Amygdala (tissue), 56 donors: ENCODE measurements at regions not wholly inside any gene's neighbourhood (a gene's known extent, or its start where the extent isn't known, plus 50 kb on each side); places are given as distances from the start of the nearest gene placed in this dataset.

ENCODE experiments used
- DNase-seq, 56 donors: peaks; one replicate each; lab custom pipeline; 2025; lab: John Stamatoyannopoulos, UW

DNA sequence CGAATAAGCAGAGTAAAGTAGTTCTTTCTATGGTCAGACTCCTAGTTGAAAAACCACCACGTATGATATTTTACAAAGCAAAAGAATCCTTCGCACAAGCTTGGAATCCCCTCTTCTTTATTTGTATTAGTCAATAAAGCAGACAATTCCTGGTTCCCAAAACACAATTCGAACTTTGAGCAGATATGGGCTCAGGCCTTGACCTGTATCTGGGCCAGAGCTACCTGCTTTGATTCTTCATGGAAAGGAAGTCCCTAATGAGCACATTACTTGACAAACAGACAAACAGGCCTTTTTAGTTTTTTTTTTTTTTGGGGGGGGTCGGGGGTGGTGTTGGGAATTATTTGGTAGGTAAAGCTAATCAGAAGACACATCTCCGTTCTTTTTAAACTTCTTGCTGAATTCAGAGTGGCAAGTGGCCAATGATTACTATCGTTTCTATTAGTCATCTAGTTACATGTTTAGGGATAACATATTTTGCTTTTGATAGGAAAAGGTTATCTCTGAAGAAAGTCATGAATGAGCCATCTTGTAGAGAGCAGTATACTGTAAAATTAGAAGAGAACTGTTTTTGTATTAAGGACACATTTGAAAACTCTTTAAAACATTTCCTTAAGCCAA, 116.6 kb upstream of the HMHB1 start:
- no peak for DNase-seq

DNA sequence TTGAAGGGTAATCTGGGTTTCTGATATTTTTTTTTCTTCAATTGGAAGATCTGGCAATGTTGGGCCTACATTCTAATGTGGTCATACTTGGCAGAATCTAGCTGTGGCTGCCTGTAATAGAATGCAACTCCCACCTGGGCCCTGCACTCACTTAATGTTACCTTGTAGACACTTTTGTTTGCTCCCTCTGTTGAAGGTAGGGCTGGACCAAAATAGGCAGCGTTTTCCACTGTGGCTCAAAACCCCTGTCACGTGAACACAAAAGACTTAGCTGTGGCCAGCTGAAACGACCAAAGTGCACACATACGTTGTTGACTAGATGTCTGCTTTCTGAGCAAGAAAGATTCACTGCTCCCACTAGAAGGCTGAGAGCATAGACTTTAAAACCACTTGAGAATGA, 117.6 kb upstream of the HMHB1 start:
- no peak for DNase-seq

DNA sequence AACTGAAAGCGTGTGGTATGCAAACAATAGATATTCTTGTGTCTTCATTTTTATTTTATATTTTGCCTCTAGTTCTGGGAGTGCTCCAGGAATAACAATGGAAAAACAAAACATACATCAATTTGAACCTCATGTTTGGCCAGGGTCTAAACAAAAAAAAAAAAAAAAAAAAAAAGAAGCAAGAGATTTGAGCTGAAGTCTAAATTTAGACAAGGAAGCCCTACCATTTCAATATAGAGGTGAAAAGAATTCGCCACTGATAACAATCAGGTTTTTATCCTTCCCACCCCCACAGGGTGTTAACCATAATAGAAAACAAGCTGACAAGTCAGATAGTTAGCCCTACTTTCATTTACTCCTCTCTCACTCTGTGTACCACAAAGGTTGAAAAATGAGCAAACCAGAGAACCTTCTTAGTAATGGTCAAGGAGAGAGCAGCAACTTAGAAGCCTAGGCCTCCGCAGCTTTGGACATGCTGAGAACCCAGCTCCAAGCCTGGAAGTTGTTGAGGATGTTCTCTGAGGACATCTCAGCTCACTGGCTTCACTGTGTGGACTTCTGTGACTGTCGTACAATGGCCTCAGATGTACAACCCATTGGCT, 118.2 kb upstream of the HMHB1 start:
- DNase-seq, result no peak

DNA sequence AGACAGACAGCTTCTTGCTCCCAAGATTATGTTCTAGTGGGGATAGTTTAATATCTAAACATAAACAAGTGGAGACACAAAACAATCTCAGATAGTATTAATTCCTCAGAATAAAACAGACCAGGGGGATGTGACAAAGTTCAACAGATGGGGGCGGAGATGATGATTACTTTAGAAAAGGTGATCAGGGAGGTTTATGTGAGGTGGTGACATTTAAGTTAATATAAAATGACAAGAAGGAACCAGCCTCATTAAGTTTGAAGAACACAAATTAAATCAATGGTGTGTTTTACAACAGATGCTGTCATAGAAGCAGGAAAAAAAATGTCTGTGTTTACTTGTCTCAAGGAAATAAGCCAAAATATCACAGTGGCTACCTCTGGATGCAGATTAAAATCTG, 119.6 kb upstream of the HMHB1 start:
- no peak for DNase-seq

DNA sequence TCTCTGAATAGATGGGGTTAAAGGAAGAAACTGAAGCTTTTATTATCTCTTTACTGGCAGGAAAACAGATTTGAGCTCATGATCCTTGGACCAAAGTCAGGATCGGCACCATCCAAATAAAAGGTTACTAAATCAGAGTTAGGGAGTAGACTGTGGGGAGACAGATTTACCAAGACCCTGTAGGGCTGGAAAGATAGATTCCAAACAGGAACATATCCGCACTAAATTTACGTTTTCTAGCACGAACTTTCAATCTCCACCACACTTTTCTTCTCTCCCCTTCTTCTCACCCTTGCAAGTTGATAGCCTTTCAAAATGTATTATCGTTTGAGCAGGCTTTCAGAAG, 120.0 kb upstream of the HMHB1 start:
- no peak for DNase-seq

DNA sequence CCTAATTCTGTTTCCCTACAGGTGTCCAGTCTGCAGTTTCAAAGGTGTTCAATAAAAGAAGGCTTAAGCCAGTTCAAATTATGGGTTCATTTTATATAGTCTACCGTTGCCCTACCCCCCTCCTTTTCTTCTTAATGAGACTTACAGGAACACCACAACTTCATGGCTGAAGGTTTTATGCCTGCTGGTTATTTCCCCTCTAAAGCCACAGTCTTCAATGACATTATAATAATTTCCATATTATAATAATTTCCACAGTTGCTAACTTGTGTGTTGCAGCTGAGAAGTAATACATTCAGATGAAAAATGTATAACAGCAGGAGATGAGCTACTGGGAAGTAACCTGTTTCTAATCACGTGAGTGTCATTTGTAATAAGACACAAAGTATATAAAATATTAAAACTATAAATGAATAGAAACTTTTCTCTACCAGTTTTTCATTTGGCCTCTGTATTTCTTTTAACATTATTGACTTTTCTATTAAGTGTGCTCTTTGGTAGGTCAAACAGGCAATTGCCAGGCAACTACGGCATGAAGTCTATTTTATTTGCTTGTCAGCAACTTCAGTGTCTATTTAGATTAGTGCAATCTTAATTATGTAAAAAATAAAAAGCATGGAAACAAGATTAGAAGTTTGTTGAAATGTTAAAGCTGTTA, 120.5 kb upstream of the HMHB1 start:
- no peak for DNase-seq

DNA sequence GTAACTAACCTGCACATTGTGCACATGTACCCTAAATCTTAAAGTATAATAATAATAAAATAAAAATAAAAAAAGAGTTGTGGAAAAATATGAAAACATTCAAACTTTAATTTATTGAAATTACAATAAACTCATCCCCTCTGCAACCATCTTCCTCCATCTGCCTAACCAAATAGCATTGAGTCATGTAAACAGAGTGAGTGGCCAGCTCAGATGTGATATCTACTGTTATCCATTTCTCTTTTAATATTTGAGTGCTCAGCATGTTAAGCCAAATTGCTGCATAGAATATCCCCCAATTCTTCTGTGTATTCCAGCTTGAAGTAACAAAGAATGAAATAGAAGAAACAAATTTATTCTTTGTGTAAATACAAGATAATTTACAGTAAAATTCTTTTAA, 124.4 kb upstream of the HMHB1 start:
- no peak for DNase-seq

DNA sequence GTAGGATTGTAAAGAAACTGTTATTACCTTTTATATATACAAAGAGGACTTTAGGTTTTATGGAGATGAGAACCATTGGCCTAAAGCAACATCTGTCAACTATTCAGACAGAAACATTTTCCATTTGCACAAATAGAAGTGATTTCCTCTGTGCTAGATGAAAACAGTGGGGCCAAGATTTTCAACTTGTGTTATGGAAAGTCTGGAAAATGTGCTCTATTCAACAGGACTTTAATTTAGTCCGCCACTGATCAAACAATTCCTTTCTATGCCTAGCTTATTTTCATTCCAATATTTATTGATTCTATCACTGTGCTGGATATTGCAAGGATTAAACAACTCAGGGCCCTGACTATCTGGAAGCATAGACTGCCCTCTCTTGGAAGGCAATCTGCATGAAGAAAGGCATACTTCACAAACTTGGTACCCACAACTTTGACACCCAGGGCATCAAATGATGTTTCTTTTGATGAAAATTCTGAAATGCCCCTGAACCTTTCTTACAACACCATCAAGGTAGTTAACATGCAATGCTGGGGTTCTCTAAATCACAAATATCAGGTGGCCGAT, 126.6 kb upstream of the HMHB1 start:
- DNase-seq, result no peak

DNA sequence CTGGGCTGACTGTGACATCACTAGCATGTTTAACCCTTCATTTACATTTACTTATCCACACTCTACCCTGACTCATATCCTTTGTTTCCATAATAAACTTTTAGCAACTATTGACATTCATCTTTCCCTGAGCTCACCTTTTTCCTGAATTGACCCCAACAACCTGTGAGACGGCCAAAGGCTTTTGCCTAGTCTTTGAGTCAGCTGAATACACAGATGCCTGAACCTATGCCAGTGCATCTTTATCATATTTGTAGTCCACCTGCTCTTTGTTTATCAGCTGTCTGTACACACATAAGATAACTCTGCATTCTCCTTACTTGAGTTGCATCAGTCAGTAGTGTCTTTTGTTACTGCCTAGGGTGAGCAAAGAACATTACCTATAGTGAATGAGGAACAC, 128.5 kb upstream of the HMHB1 start:
- DNase-seq, result no peak

DNA sequence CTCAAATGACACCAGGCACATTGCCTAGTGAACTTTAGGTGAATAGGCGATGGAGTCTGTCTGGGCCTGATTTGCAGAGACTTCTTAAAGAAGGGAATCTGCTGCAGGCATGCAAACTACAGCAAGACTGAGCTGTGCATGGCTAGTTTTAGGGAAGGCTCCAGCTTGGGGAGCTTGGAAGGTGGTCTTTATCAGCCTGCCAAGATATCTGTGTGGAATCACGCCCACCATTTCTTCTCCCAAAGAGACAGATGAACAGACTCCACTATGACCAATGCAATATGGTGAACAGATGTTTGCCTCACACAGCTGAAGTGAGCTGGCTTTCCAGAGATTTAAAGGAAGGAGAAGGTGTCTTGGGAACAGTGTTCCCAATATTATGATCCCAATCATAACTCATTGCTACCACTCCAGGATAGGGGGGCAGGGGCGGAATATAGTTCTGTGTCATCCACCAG, 129.0 kb upstream of the HMHB1 start:
- DNase-seq, result no peak

DNA sequence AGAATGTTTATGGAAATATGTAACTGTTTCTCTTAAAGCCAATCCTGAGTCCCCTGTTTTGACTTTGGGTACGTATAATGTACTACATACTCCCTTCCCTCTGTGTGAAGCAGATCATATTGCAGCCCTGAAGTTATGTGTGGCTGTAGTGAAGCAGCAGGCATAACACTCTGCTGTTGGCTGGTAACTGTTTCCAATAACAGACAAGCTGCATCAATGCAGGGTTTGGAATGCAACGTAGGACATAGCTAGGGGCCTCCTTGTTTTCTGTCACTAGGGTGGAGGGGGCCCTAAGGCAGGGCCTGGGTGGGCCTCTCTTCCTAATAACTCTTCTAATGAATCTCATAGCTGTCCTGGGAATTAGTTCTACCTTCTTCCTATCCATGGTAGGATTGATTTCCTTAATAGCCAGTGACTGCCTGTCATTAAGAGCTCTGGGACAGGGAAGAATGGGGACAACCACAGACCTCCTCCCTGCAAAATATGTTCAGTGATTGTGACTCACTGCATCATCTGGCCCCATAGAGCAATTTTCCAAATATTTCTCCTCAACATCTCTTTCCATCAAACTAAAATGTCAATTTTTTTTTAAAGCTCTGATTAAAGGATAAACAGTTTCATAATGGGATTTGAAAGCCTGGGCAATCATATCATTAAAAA, 129.6 kb upstream of the HMHB1 start:
- DNase-seq, result no peak

DNA sequence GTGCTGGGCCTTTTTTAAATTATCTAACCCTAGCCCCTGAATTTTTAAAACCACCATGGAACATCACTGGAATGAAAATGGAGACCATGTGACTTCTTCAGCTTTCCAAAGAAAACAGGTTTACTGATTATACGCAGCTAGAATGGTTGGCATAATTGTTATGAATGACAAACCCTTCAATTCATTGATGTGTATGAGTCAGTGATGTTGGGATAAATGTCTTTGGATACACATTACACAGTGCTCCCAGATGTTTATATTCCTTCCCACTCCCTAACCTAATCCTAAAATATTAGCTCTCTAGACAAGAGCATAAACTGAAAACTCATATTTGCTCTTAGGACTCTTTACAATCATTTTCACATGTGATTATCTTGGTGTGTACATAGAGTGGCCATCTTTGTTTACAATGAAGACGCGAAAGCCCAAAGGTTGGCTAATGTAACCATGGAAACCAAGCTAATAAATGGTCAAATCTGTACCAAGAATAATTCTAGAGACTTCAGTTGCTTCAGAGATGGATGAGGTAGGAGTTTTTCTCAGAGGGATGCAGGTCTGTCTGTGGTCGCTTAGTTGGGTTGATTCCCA, 131.2 kb upstream of the HMHB1 start:
- DNase-seq, result no peak

DNA sequence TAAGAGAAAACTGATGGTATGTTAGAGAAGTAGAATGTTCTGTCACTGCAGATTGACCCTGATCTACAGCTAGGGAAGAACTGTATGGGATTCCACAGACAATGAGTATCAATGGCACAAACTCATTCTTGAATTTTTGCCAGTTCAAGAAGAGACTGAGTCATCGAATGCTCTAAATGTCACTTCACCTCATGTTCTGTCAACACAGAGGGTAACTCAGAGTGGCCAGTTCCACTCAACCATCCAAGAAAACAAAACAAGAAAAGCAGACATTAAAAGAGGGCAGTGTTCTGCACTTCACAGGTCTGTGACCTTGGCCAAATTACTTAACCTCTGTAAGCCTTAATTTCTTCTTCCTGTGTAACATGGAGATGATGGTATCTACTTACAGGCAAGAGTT, 132.2 kb upstream of the HMHB1 start:
- no peak for DNase-seq

DNA sequence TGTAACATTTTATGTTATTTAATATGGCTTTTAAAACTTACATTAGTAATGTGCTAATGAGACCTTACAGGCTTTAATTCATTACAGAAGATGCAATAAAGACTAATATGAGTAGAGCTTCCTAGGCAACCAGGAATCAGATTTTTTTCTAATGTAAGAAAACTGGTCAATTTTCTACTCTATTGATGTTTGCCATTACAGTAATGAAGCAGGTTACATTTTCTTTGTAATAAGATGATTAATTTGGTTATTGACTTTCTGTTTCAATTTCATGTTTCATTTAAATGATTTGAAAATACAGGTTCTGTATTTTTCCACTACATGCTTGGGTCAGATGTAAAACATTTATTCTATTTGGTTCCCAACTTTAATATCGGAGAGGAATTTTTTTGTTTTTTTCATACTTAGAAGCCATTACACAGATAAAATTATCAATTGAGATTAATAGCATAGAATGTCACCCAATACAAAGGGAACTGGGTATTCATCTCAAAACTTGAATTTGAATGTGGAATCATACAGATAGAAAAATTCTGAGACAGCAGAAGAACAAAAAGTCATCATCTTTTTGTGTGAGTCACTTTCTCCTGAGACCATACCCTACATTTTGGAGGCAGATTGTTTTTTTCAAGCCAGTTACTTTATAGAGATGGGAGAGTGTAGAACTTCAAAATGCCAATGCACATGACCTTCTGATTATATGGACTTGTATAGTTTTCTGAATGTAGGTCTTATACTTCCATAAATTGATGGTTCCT, 133.6 kb upstream of the HMHB1 start:
- no peak for DNase-seq

DNA sequence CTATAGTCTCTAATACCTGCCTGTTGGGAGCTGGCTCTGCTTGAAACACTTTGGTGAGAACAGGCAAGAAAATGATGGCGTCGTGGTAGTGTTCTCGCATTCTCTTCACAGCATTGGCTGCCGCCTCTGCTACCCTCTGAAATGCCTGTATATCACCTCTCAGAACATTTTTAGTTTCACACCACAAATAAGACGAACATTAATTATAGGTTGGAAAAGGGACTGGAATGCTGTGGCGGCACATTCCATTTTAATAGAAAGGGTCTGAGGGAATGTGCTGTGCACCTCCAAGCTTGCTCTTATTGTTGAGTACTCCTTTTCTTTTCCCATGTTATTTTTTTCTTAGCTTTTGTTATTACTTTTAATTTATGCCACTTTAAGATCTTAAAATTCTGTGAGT, 134.6 kb upstream of the HMHB1 start:
- no peak for DNase-seq

DNA sequence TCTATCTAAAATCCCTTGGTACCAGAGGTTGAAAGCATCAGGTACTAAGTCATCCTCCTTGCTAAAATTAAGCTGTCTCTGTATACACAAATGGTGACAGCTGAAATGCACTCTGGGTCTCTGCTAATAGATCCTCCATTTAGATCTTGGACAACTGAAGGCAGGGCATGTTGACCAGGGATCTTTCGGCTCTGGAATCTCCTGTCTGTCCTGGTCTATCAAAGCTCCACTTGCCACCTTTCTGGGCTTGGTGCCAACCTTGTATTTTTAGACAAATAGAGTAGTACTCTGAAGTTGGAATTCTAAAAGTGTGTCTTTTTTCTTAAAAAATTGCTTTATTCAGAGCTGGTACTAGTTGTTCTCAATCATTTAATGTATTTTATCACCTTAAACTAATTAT, 135.2 kb upstream of the HMHB1 start:
- DNase-seq, result no peak

DNA sequence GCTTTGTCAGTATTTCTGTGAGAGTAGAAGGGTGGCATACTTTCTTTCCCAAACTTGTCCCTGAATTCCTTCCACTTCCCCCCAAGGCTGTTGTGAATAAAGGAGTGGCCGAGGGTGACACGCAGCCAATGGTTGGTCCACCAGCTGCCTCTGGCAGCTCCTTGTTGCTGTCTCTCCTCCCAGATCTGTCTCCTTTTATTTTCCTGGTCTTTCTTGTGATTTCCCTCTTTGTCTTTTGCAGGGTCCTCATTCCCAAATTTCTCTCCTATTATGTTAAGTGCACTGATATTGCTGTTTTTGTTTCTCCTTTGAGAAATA, 137.5 kb upstream of the HMHB1 start:
- no peak for DNase-seq

DNA sequence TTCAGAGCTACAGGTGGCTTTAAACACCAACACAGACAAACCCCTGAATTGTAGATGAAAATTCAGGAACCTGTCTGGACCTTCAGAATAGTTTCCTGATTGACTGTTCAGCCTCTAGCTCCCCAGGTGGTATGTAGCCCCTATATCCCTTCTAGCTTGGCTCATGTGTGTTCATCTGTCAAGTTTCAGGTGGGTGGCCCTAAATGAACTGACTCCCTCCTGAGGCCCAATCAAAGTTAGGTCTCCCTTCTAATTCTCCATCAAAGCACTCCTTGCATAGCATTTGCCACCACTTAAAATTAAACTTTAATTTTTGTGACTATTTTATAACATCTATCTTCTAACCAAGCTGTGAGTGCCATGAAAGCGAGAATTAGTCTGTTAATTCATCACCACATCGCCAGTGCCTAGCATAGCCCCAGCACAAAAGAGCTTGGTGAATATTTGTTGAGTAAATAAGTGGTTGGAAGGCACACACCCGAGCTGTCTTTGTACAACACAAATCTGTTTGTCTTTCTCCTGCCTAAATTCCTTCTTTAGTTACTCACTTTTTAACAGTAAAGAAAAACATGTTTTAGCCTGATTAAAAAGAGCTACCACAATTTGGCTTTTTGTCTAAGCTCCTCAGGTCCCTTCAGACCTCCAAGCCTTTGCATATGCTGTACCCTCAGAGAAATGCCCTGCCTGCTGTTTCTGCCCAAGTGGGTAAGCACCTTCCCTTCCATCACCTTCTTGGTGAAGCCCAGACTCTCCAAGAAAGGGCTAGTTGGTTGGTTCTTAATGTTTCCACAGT, 138.1 kb upstream of the HMHB1 start:
- DNase-seq, result no peak

DNA sequence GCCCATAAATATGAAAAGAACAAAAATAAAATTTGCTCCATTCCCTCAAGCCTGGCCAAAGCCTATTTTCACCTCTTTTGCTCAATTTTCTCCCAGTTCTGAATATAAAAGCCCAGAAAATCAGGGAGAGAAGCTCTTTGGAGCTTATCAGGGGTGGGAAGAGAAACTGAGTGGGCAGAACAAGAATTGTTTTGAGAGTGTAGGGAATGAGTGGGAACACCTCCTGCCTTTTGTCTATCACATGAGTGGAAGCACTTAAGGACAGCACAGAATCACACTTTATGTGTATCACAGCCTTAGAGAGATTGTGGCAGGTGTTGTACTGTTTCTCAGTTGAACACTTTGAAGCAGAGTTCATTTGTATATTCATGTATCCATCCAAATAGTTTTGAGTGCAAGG, 139.2 kb upstream of the HMHB1 start:
- no peak for DNase-seq
